Endothelial cell of umbilical vein (primary cell): ENCODE measurements at regions not wholly inside any gene's neighbourhood (a gene's known extent, or its start where the extent isn't known, plus 50 kb on each side); places are given as distances from the start of the nearest gene placed in this dataset.

ENCODE experiments used
- BruUV-seq: library from RNA; stranded (reverse); fragments of 400-500 nt; replicated peaks from 2 replicates; lab custom pipeline; 2021; lab: Mats Ljungman, UMichigan
- CTCF ChIA-PET: fragments of 300-600, 350-600 bp; sonication (Branson Sonifier 250); formaldehyde crosslinking; loops from one replicate; lab custom pipeline; 2021; ENCODE audit warnings: antibody characterized with exemption, inconsistent platforms; lab: Charles Lee
- POLR2A ChIA-PET: fragments of 300-600, 350-600 bp; sonication (Branson Sonifier 250); formaldehyde crosslinking; loops from one replicate; lab custom pipeline; 2021; ENCODE audit warnings: antibody characterized with exemption, inconsistent platforms; lab: Charles Lee
- DNase-seq: peaks from one replicate; pipeline ENCODE4 v3.0.0-alpha.2; 2011; ENCODE audit warnings: low read depth, low spot score
- FAIRE-seq: peaks from 2 replicates; lab custom pipeline; 2011; peaks lifted over from hg19 to GRCh38; lab: Jason Lieb, UNC
- H2AFZ ChIP-seq: 2 replicates; pipeline ENCODE4 v1.6.0; 2012; ENCODE audit warnings: low read depth, low read length, control low read depth, inconsistent platforms
- H3K27ac ChIP-seq: 2 replicates; pipeline ENCODE4 v1.5.1; 2011; ENCODE audit warnings: low read depth, mild to moderate bottlenecking, control low read depth, low read length, moderate library complexity; ENCODE audit not compliant: insufficient read depth
- H3K27me3 ChIP-seq, 2 experiments: 2 replicates each; pipeline versions ENCODE4 v1.6.0 to v1.6.1; 2011; ENCODE audit warnings: low read length in 2 of 2, mixed read lengths in 1 of 2; ENCODE audit not compliant: control insufficient read depth in 2 of 2, insufficient read depth in 2 of 2
- H3K36me3 ChIP-seq, 2 experiments: 2 replicates in 1 of 2; 3 replicates in 1 of 2; pipeline ENCODE4 v1.5.1; 2011; ENCODE audit warnings: low read length in 2 of 2, mild to moderate bottlenecking in 1 of 2, moderate library complexity in 1 of 2; ENCODE audit not compliant: control insufficient read depth in 2 of 2, insufficient read depth in 2 of 2; ENCODE audit errors: extremely low read depth in 1 of 2
- H3K4me1 ChIP-seq: 3 replicates; pipeline ENCODE4 v1.5.1; 2011; ENCODE audit warnings: mild to moderate bottlenecking, low read length; ENCODE audit not compliant: control insufficient read depth, insufficient read depth; ENCODE audit errors: extremely low read depth
- H3K4me2 ChIP-seq: 2 replicates; pipeline ENCODE4 v1.6.1; 2011; ENCODE audit warnings: low read length, control low read depth, mixed read lengths; ENCODE audit not compliant: insufficient read depth
- H3K4me3 ChIP-seq, 3 experiments: fragments of 200-600 bp in 1 of 3; sonication (generic), shearing (Covaris generic) in 1 of 3; replicated peaks in 1 of 3; 2 replicates each; pipeline ENCODE4 v1.5.1; 2011 to 2016; ENCODE audit warnings: control low read depth in 3 of 3, low read length in 3 of 3, mild to moderate bottlenecking in 2 of 3, inconsistent platforms in 1 of 3, low read depth in 1 of 3, moderate library complexity in 1 of 3; ENCODE audit not compliant: insufficient read depth in 1 of 3
- H3K79me2 ChIP-seq: 2 replicates; pipeline ENCODE4 v1.6.0; 2012; ENCODE audit warnings: low read length, inconsistent platforms; ENCODE audit not compliant: control insufficient read depth, insufficient read depth
- H3K9ac ChIP-seq: replicated peaks from 2 replicates; pipeline ENCODE3; 2011; ENCODE audit warnings: low read length, control low read depth; ENCODE audit not compliant: insufficient read depth; ENCODE audit errors: extremely low read depth
- H3K9me1 ChIP-seq: replicated peaks from 3 replicates; pipeline ENCODE4 v1.6.0; 2011; ENCODE audit warnings: mild to moderate bottlenecking, low read length; ENCODE audit not compliant: control insufficient read depth, insufficient read depth; ENCODE audit errors: extremely low read depth
- H3K9me3 ChIP-seq: replicated peaks from 2 replicates; pipeline ENCODE4 v1.5.1; 2012; ENCODE audit warnings: low read length, inconsistent platforms; ENCODE audit not compliant: control insufficient read depth, insufficient read depth
- H4K20me1 ChIP-seq: replicated peaks from 2 replicates; pipeline ENCODE3; 2011; ENCODE audit warnings: mild to moderate bottlenecking, low read length; ENCODE audit not compliant: control insufficient read depth, insufficient read depth; ENCODE audit errors: extremely low read depth
- EZH2 ChIP-seq: IDR thresholded peaks from 2 replicates; pipeline ENCODE4 v1.6.1; 2012; ENCODE audit warnings: borderline replicate concordance, low read depth, mild to moderate bottlenecking, moderate library complexity, low read length, inconsistent platforms; ENCODE audit not compliant: severe bottlenecking
- FOS ChIP-seq: IDR thresholded peaks from 2 replicates; pipeline ENCODE4 v1.6.1; 2011; ENCODE audit warnings: mild to moderate bottlenecking, low read length, moderate library complexity, borderline replicate concordance; ENCODE audit not compliant: insufficient read depth
- GATA2 ChIP-seq: IDR thresholded peaks from 2 replicates; pipeline ENCODE4 v1.7.0; 2011; ENCODE audit warnings: low read depth, mild to moderate bottlenecking, moderate library complexity, mixed read lengths, low read length; ENCODE audit not compliant: insufficient read length, insufficient read depth
- JUN ChIP-seq: IDR thresholded peaks from 2 replicates; pipeline ENCODE4 v1.6.1; 2011; ENCODE audit warnings: borderline replicate concordance, low read depth; ENCODE audit not compliant: insufficient read length, insufficient read depth
- MAX ChIP-seq: IDR thresholded peaks from 2 replicates; pipeline ENCODE4 v1.6.1; 2011; ENCODE audit not compliant: insufficient read depth, insufficient read length
- MYC ChIP-seq: IDR thresholded peaks from one replicate; pipeline ENCODE4 v1.6.1; 2011; ENCODE audit warnings: mild to moderate bottlenecking, low read depth, low read length
- POLR2A ChIP-seq: IDR thresholded peaks from 2 replicates; pipeline ENCODE4 v1.6.1; 2012; ENCODE audit warnings: low read depth, mild to moderate bottlenecking, control low read depth, low read length
- POLR2AphosphoS5 ChIP-seq: IDR thresholded peaks from 2 replicates; pipeline ENCODE4 v1.6.1; 2012; ENCODE audit warnings: low read depth, mild to moderate bottlenecking, control low read depth, low read length, moderate library complexity; ENCODE audit not compliant: insufficient read depth
- dilution Hi-C: fragments of 300-500 bp; cut with MboI; formaldehyde crosslinking; loops from one replicate; pipeline ENCODE4 v1.15.0; 2019; ENCODE audit warnings: low sequenced_read_pairs; ENCODE audit not compliant: extremely low pct_ligation_motif_present
- intact Hi-C: fragments of 100-400 bp; cut with micrococcal nuclease; formaldehyde crosslinking; loops from one replicate; pipeline ENCODE4 v1.10.0; 2022
- TF ChIP-seq, protein P1 (sequence below), 2 donors: IDR thresholded peaks; 1 replicate in 1 of 2; 2 replicates in 1 of 2; pipeline ENCODE4 v1.5.1; 2011; ENCODE audit warnings: low read length in 2 of 2, mild to moderate bottlenecking in 2 of 2, moderate library complexity in 2 of 2, control low read depth in 1 of 2, inconsistent platforms in 1 of 2, low read depth in 1 of 2; ENCODE audit not compliant: insufficient read depth in 1 of 2; ENCODE audit errors: extremely low read depth in 1 of 2

GRCh38 chrX:127596882-127597281, 455.3 kb downstream of the ACTRT1 start:
- H4K20me1 ChIP-seq, result no peaks in the 10 kb centered on the region
- no peaks in the 10 kb centered on the region for H3K79me2 ChIP-seq
- TF ChIP-seq POLR2AphosphoS5, result no peak
- no peak for TF ChIP-seq FOS
- TF ChIP-seq MYC, result no peak
- TF ChIP-seq, protein P1, sequence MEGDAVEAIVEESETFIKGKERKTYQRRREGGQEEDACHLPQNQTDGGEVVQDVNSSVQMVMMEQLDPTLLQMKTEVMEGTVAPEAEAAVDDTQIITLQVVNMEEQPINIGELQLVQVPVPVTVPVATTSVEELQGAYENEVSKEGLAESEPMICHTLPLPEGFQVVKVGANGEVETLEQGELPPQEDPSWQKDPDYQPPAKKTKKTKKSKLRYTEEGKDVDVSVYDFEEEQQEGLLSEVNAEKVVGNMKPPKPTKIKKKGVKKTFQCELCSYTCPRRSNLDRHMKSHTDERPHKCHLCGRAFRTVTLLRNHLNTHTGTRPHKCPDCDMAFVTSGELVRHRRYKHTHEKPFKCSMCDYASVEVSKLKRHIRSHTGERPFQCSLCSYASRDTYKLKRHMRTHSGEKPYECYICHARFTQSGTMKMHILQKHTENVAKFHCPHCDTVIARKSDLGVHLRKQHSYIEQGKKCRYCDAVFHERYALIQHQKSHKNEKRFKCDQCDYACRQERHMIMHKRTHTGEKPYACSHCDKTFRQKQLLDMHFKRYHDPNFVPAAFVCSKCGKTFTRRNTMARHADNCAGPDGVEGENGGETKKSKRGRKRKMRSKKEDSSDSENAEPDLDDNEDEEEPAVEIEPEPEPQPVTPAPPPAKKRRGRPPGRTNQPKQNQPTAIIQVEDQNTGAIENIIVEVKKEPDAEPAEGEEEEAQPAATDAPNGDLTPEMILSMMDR (IDR thresholded peaks at IDR 0.05; ENCODE audit: extremely low read depth in 1 of 2, insufficient read depth in 1 of 2, low read depth in 1 of 2, low read length in 2 of 2), result no peak
- no peak for TF ChIP-seq EZH2
- no peak for TF ChIP-seq JUN
- no peak for TF ChIP-seq POLR2A
- TF ChIP-seq GATA2, result no peak
- no peak for TF ChIP-seq MAX
- H3K4me1 ChIP-seq, result no peaks in the 10 kb centered on the region
- no peaks in the 10 kb centered on the region for H3K36me3 ChIP-seq
- dilution Hi-C loops, result no loop called here
- no peak overlapping the region for H3K4me2 ChIP-seq
- DNase-seq, result no peak
- H3K27ac ChIP-seq, result no peak overlapping the region
- H3K27me3 ChIP-seq, result no peaks in the 10 kb centered on the region
- H3K9me1 ChIP-seq, result no peaks in the 10 kb centered on the region
- BruUV-seq, result no TSS peak
- ChIA-PET POLR2A (no interaction called here), CTCF (no interaction called here)
- no peak overlapping the region for H3K4me3 ChIP-seq
- H3K9me3 ChIP-seq, result no peaks in the 10 kb centered on the region
- H2AFZ ChIP-seq, result no peak overlapping the region
- intact Hi-C loops, result no loop called here
- no peak for FAIRE-seq
- H3K9ac ChIP-seq, result no peak overlapping the region
